WTC11 (cell line): ENCODE measurements at regions not wholly inside any gene's neighbourhood (a gene's known extent, or its start where the extent isn't known, plus 50 kb on each side); places are given as distances from the start of the nearest gene placed in this dataset.
"Not testable (repeated sequence)": the region's sequence is repeated elsewhere in the genome, so short reads cannot be mapped to it uniquely, and the experiment has no call there.

ENCODE experiments used
- ATAC-seq: fragments of 200-7000 bp; cut with Tn5 transposase; 2 replicates; pipeline ENCODE4 v1.10.0; 2021; ENCODE audit warnings: mild to moderate bottlenecking, moderate library complexity
- CTCF ChIA-PET: fragments of 300-600 bp; sonication (Branson Sonifier 250); formaldehyde crosslinking; loops from one replicate; lab custom pipeline; 2021; ENCODE audit warnings: antibody characterized with exemption; lab: Charles Lee
- POLR2A ChIA-PET: fragments of 350-600 bp; sonication (Branson Sonifier 250); formaldehyde crosslinking; loops from one replicate; lab custom pipeline; 2021; ENCODE audit warnings: antibody characterized with exemption; lab: Charles Lee
- DNase-seq: peaks from one replicate; pipeline ENCODE4 v3.0.0; 2021; ENCODE audit warnings: low spot score
- H3K27ac Mint-ChIP-seq: 2 replicates; pipeline ENCODE4 v1.8.0; 2021; ENCODE audit warnings: mixed read lengths
- H3K27me3 Mint-ChIP-seq: 2 replicates; pipeline ENCODE4 v1.8.0; 2021; ENCODE audit warnings: low read depth, mild to moderate bottlenecking, moderate library complexity, mixed read lengths
- H3K36me3 Mint-ChIP-seq: 2 replicates; pipeline ENCODE4 v1.8.0; 2021; ENCODE audit warnings: mixed read lengths
- H3K4me1 Mint-ChIP-seq: 2 replicates; pipeline ENCODE4 v1.8.0; 2022; ENCODE audit warnings: mixed read lengths
- H3K4me3 Mint-ChIP-seq: 2 replicates; pipeline ENCODE4 v1.8.0; 2021; ENCODE audit warnings: mild to moderate bottlenecking, moderate library complexity, mixed read lengths
- H3K9me3 Mint-ChIP-seq: 2 replicates; pipeline ENCODE4 v1.8.0; 2021; ENCODE audit warnings: mixed read lengths
- CREM ChIP-seq: sonication (generic); formaldehyde crosslinking; IDR thresholded peaks from 2 replicates; pipeline ENCODE4 v1.8.1; 2022; ENCODE audit warnings: mild to moderate bottlenecking, missing genetic modification reagents, moderate library complexity
- FOXP1 ChIP-seq: sonication (generic); formaldehyde crosslinking; IDR thresholded peaks from 2 replicates; pipeline ENCODE4 v1.8.0; 2022; ENCODE audit warnings: missing genetic modification reagents, mild to moderate bottlenecking, moderate library complexity, borderline replicate concordance
- GABPB1 ChIP-seq: sonication (generic); formaldehyde crosslinking; IDR thresholded peaks from 2 replicates; pipeline ENCODE4 v1.8.1; 2023; ENCODE audit warnings: mild to moderate bottlenecking, missing genetic modification reagents
- ZNF396 ChIP-seq: fragments of 250-450 bp; sonication (Bioruptor Pico); IDR thresholded peaks from 2 replicates; pipeline ENCODE4 v1.8.0; 2021; ENCODE audit warnings: mild to moderate bottlenecking, moderate library complexity, borderline replicate concordance
- ZNF425 ChIP-seq: fragments of 250-450 bp; sonication (Bioruptor Pico); conservative IDR thresholded peaks from 2 replicates; pipeline ENCODE4 v1.9.0; 2021; ENCODE audit warnings: mild to moderate bottlenecking
- TF ChIP-seq, protein P1 (sequence below): fragments of 250-450 bp; sonication (Bioruptor Pico); IDR thresholded peaks from 2 replicates; pipeline ENCODE4 v1.9.0; 2021; ENCODE audit warnings: mild to moderate bottlenecking, borderline replicate concordance
- TF ChIP-seq, protein P2 (sequence below): sonication (generic); formaldehyde crosslinking; IDR thresholded peaks from 2 replicates; pipeline ENCODE4 v1.8.0; 2022; ENCODE audit warnings: mild to moderate bottlenecking, missing genetic modification reagents

- Mint-ChIP-seq H3K36me3 (peaks cover 64% of the 10 kb centered on the region), H3K4me3 (no peak overlapping the region), H3K9me3 (peaks cover 74% of the 10 kb centered on the region), H3K27ac (no peak overlapping the region), H3K4me1 (no peaks in the 10 kb centered on the region)
- no peak for ATAC-seq
- POLR2A ChIA-PET = no interaction called here
- no peak for TF ChIP-seq CREM (CRISPR knock-in tag)
- TF ChIP-seq FOXP1 (CRISPR knock-in tag) = no peak
- TF ChIP-seq, protein P1, sequence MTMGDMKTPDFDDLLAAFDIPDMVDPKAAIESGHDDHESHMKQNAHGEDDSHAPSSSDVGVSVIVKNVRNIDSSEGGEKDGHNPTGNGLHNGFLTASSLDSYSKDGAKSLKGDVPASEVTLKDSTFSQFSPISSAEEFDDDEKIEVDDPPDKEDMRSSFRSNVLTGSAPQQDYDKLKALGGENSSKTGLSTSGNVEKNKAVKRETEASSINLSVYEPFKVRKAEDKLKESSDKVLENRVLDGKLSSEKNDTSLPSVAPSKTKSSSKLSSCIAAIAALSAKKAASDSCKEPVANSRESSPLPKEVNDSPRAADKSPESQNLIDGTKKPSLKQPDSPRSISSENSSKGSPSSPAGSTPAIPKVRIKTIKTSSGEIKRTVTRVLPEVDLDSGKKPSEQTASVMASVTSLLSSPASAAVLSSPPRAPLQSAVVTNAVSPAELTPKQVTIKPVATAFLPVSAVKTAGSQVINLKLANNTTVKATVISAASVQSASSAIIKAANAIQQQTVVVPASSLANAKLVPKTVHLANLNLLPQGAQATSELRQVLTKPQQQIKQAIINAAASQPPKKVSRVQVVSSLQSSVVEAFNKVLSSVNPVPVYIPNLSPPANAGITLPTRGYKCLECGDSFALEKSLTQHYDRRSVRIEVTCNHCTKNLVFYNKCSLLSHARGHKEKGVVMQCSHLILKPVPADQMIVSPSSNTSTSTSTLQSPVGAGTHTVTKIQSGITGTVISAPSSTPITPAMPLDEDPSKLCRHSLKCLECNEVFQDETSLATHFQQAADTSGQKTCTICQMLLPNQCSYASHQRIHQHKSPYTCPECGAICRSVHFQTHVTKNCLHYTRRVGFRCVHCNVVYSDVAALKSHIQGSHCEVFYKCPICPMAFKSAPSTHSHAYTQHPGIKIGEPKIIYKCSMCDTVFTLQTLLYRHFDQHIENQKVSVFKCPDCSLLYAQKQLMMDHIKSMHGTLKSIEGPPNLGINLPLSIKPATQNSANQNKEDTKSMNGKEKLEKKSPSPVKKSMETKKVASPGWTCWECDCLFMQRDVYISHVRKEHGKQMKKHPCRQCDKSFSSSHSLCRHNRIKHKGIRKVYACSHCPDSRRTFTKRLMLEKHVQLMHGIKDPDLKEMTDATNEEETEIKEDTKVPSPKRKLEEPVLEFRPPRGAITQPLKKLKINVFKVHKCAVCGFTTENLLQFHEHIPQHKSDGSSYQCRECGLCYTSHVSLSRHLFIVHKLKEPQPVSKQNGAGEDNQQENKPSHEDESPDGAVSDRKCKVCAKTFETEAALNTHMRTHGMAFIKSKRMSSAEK (CRISPR knock-in tag) = no peak
- no peak for TF ChIP-seq GABPB1
- TF ChIP-seq, protein P2, sequence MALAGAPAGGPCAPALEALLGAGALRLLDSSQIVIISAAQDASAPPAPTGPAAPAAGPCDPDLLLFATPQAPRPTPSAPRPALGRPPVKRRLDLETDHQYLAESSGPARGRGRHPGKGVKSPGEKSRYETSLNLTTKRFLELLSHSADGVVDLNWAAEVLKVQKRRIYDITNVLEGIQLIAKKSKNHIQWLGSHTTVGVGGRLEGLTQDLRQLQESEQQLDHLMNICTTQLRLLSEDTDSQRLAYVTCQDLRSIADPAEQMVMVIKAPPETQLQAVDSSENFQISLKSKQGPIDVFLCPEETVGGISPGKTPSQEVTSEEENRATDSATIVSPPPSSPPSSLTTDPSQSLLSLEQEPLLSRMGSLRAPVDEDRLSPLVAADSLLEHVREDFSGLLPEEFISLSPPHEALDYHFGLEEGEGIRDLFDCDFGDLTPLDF (CRISPR knock-in tag) = no peak
- TF ChIP-seq ZNF425 (CRISPR knock-in tag) = no peak
- TF ChIP-seq ZNF396 (CRISPR knock-in tag) = no peak
- TF ChIP-seq, all 79 proteins: peak for 0
- no peak for DNase-seq
- H3K27me3 Mint-ChIP-seq = peaks cover 4% of the 10 kb centered on the region
- CTCF ChIA-PET = no interaction called here
Observed at GRCh38 chr5:150960791-150961396, 56.1 kb upstream of the ZNF300 start.

- DNase-seq, ATAC-seq, H3K27ac Mint-ChIP-seq, H3K4me1 Mint-ChIP-seq, CTCF ChIA-PET, POLR2A ChIA-PET, H3K4me3 Mint-ChIP-seq, H3K27me3 Mint-ChIP-seq: not testable (repeated sequence)
- Mint-ChIP-seq H3K9me3 (peaks cover 74% of the 10 kb centered on the region), H3K36me3 (peaks cover 66% of the 10 kb centered on the region)
Observed at GRCh38 chr5:150960323-150960722, 55.5 kb upstream of the ZNF300 start.
